H9 (cell line): ENCODE measurements at regions not wholly inside any gene's neighbourhood (a gene's known extent, or its start where the extent isn't known, plus 50 kb on each side); places are given as distances from the start of the nearest gene placed in this dataset.

Experiments used
- DNase-seq: peaks from one replicate; pipeline ENCODE4 v3.0.0-alpha.2; 2017
- H2AFZ ChIP-seq: one replicate; pipeline ENCODE4 v1.6.1; 2013; ENCODE audit warnings: mild to moderate bottlenecking, low read length, control low read depth, moderate library complexity
- H2AK5ac ChIP-seq: 2 replicates; pipeline ENCODE4 v1.6.1; 2013; ENCODE audit warnings: low read length, control low read depth, mixed read lengths; ENCODE audit not compliant: insufficient read length
- H2BK120ac ChIP-seq: one replicate; pipeline ENCODE4 v1.6.1; 2013; ENCODE audit warnings: low read depth, mild to moderate bottlenecking, low read length, control low read depth, inconsistent platforms; ENCODE audit not compliant: poor library complexity, severe bottlenecking
- H2BK12ac ChIP-seq: 2 replicates; pipeline ENCODE4 v1.6.1; 2013; ENCODE audit warnings: low read length, control low read depth, mixed read lengths, low read depth; ENCODE audit not compliant: insufficient read length
- H2BK15ac ChIP-seq: 2 replicates; pipeline ENCODE4 v1.6.1; 2013; ENCODE audit warnings: low read depth, low read length, control low read depth
- H2BK20ac ChIP-seq: one replicate; pipeline ENCODE4 v1.6.1; 2013; ENCODE audit warnings: low read depth, mild to moderate bottlenecking, low read length, control low read depth, inconsistent platforms; ENCODE audit not compliant: poor library complexity, severe bottlenecking
- H2BK5ac ChIP-seq: 2 replicates; pipeline ENCODE4 v1.6.1; 2013; ENCODE audit warnings: low read length, control low read depth, mixed read lengths; ENCODE audit not compliant: insufficient read length
- H3K14ac ChIP-seq: 2 replicates; pipeline ENCODE4 v1.6.1; 2013; ENCODE audit warnings: low read length, control low read depth; ENCODE audit not compliant: insufficient read depth
- H3K18ac ChIP-seq: 2 replicates; pipeline ENCODE4 v1.6.1; 2013; ENCODE audit warnings: low read depth, mild to moderate bottlenecking, mixed read lengths, low read length, control low read depth; ENCODE audit not compliant: insufficient read length
- H3K23ac ChIP-seq: 2 replicates; pipeline ENCODE4 v1.6.1; 2013; ENCODE audit warnings: low read length, control low read depth, mixed read lengths, low read depth; ENCODE audit not compliant: insufficient read length
- H3K23me2 ChIP-seq: 2 replicates; pipeline ENCODE4 v1.6.1; 2013; ENCODE audit warnings: low read depth, mild to moderate bottlenecking, mixed read lengths, low read length, control low read depth; ENCODE audit not compliant: insufficient read length, poor library complexity, severe bottlenecking
- H3K27ac ChIP-seq: 2 replicates; pipeline ENCODE4 v1.5.1; 2013; ENCODE audit warnings: low read length, control low read depth, mixed read lengths, low read depth; ENCODE audit not compliant: insufficient read length
- H3K27me3 ChIP-seq: 2 replicates; pipeline ENCODE4 v1.6.1; 2013; ENCODE audit warnings: low read length, control low read depth, inconsistent platforms; ENCODE audit not compliant: insufficient read depth
- H3K4ac ChIP-seq: 2 replicates; pipeline ENCODE4 v1.6.1; 2013; ENCODE audit warnings: low read depth, mild to moderate bottlenecking, control low read depth, inconsistent platforms, low read length, moderate library complexity
- H3K4me1 ChIP-seq: 2 replicates; pipeline ENCODE4 v1.6.1; 2013; ENCODE audit warnings: low read length, control low read depth, inconsistent platforms; ENCODE audit not compliant: insufficient read depth
- H3K4me2 ChIP-seq: 2 replicates; pipeline ENCODE4 v1.6.1; 2013; ENCODE audit warnings: low read length, control low read depth, mixed read lengths; ENCODE audit not compliant: insufficient read length, insufficient read depth
- H3K56ac ChIP-seq: 2 replicates; pipeline ENCODE4 v1.6.1; 2013; ENCODE audit warnings: low read depth, mild to moderate bottlenecking, mixed read lengths, low read length, control low read depth; ENCODE audit not compliant: insufficient read length
- H3K79me1 ChIP-seq: 2 replicates; pipeline ENCODE4 v1.6.1; 2013; ENCODE audit warnings: low read depth, mild to moderate bottlenecking, moderate library complexity, low read length, control low read depth, inconsistent platforms; ENCODE audit not compliant: insufficient read depth, poor library complexity, severe bottlenecking
- H3K79me2 ChIP-seq: 2 replicates; pipeline ENCODE4 v1.6.1; 2013; ENCODE audit warnings: low read length, control low read depth, inconsistent platforms; ENCODE audit not compliant: insufficient read depth
- H3K9ac ChIP-seq: 2 replicates; pipeline ENCODE4 v1.6.1; 2013; ENCODE audit warnings: low read length, control low read depth, mixed read lengths; ENCODE audit not compliant: insufficient read length; ENCODE audit errors: extremely low read depth
- H3K9me3 ChIP-seq: one replicate; pipeline ENCODE4 v1.6.1; 2013; ENCODE audit warnings: low read depth, low read length, inconsistent platforms; ENCODE audit not compliant: control insufficient read depth
- H3T11ph ChIP-seq: one replicate; pipeline ENCODE4 v1.6.1; 2013; ENCODE audit warnings: mild to moderate bottlenecking, low read length, control low read depth, inconsistent platforms
- H4K20me1 ChIP-seq: one replicate; pipeline ENCODE4 v1.6.1; 2013; ENCODE audit not compliant: control insufficient read depth, insufficient read length, insufficient read depth
- H4K5ac ChIP-seq: 2 replicates; pipeline ENCODE4 v1.6.1; 2013; ENCODE audit warnings: low read depth, mild to moderate bottlenecking, mixed read lengths, low read length, control low read depth; ENCODE audit not compliant: insufficient read length
- H4K8ac ChIP-seq: replicated peaks from 2 replicates; pipeline ENCODE4 v1.6.1; 2013; ENCODE audit warnings: low read length, control low read depth, mixed read lengths, low read depth; ENCODE audit not compliant: insufficient read length
- H4K91ac ChIP-seq: 2 replicates; pipeline ENCODE4 v1.6.1; 2013; ENCODE audit warnings: low read depth, mild to moderate bottlenecking, moderate library complexity, mixed read lengths, low read length, control low read depth; ENCODE audit not compliant: insufficient read length
- H3K27ac Mint-ChIP-seq, 3 experiments: 2 replicates in 2 of 3; 3 replicates in 1 of 3; pipeline ENCODE4 v1.8.0; 2020 to 2021; ENCODE audit warnings: mixed read lengths in 3 of 3, mild to moderate bottlenecking in 1 of 3, moderate library complexity in 1 of 3
- H3K27me3 Mint-ChIP-seq: 2 replicates; pipeline ENCODE4 v1.8.0; 2021; ENCODE audit warnings: low read depth, mild to moderate bottlenecking, moderate library complexity, mixed read lengths
- H3K36me3 Mint-ChIP-seq, 3 experiments: 2 replicates in 2 of 3; 3 replicates in 1 of 3; pipeline ENCODE4 v1.8.0; 2020 to 2021; ENCODE audit warnings: low read depth in 3 of 3, mixed read lengths in 3 of 3; ENCODE audit not compliant: insufficient read depth in 1 of 3
- H3K4me1 Mint-ChIP-seq, 2 experiments: 2 replicates each; pipeline ENCODE4 v1.8.0; 2020; ENCODE audit warnings: mixed read lengths in 2 of 2
- H3K4me3 Mint-ChIP-seq, 2 experiments: 2 replicates in 1 of 2; 3 replicates in 1 of 2; pipeline ENCODE4 v1.8.0; 2020 to 2021; ENCODE audit warnings: mild to moderate bottlenecking in 2 of 2, mixed read lengths in 2 of 2, moderate library complexity in 1 of 2
- H3K9me3 Mint-ChIP-seq, 2 experiments: 2 replicates in 1 of 2; 3 replicates in 1 of 2; pipeline ENCODE4 v1.8.0; 2020; ENCODE audit warnings: mild to moderate bottlenecking in 2 of 2, mixed read lengths in 2 of 2, moderate library complexity in 1 of 2
- CTCF ChIP-seq: fragments of 200-600 bp; sonication (generic); conservative IDR thresholded peaks from 3 replicates; pipeline ENCODE4 v1.8.0; 2021; ENCODE audit warnings: antibody characterized with exemption, mild to moderate bottlenecking
- WGBS: extraction: QIAGEN DNeasy Blood & Tissue Kit; methylation state at CpG from one replicate; pipeline ENCODE4 v1.1.7; 2013; ENCODE audit warnings: missing lambda C conversion rate, low lambda C conversion rate, mixed read lengths; ENCODE audit not compliant: insufficient read length; ENCODE audit errors: extremely low coverage; 5-methylcytosine and 5-hydroxymethylcytosine counted together

DNA sequence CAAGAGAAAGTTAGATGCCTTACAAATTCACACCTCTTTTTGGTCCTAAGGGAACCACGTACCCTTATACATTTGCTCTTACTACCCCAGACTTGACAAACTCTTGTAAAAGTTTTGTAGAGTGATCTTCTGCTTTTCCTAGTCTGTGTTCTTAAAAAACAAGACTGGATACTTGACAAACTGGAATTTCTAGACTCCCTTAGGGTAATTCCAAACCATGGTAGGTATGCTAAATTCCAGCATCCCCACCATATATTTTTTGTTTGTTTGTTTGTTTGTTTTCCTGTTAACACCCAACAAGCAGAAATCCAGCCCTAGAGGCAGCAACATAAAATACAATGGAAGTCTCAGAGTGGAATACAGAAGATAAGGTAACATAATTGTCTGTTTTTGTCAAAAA, 280.7 kb upstream of the NR2F2 start:
- no peak overlapping the region for H2AK5ac ChIP-seq
- H2AFZ ChIP-seq: no peak overlapping the region
- no peaks in the 10 kb centered on the region for H3K9me3 ChIP-seq
- no peak overlapping the region for H4K91ac ChIP-seq
- H3K23ac ChIP-seq: no peak overlapping the region
- H3K4ac ChIP-seq: no peak overlapping the region
- H3K56ac ChIP-seq: no peak overlapping the region
- H2BK20ac ChIP-seq: no peak overlapping the region
- no peak overlapping the region for H3K18ac ChIP-seq
- no peaks in the 10 kb centered on the region for H3K36me3 Mint-ChIP-seq
- peaks cover 24% of the 10 kb centered on the region for H3K27me3 ChIP-seq
- H2BK120ac ChIP-seq: no peak overlapping the region
- no peaks in the 10 kb centered on the region for H4K20me1 ChIP-seq
- H3K27me3 Mint-ChIP-seq: peaks cover 93% of the 10 kb centered on the region
- no CpG with 5 or more reads among the region's 1 CpG for WGBS
- no peak overlapping the region for H2BK5ac ChIP-seq
- H3K79me2 ChIP-seq: no peaks in the 10 kb centered on the region
- no peak overlapping the region for H4K8ac ChIP-seq
- no peaks in the 10 kb centered on the region for H3K9me3 Mint-ChIP-seq
- no peak overlapping the region for H3K9ac ChIP-seq
- no peak overlapping the region for H2BK12ac ChIP-seq
- H3K4me1 ChIP-seq: no peaks in the 10 kb centered on the region
- no peak overlapping the region for H3K4me3 Mint-ChIP-seq
- H3K23me2 ChIP-seq: peaks cover 13% of the 10 kb centered on the region
- H3K4me2 ChIP-seq: no peak overlapping the region
- no peak for DNase-seq
- no peak overlapping the region for H3K27ac Mint-ChIP-seq
- H3K27ac ChIP-seq: no peak overlapping the region
- no peak for TF ChIP-seq CTCF
- no peak overlapping the region for H3K14ac ChIP-seq
- H3K79me1 ChIP-seq: no peaks in the 10 kb centered on the region
- H3K4me1 Mint-ChIP-seq: peaks cover 12 to 21% of the 10 kb centered on the region in 2 experiments
- no peak overlapping the region for H2BK15ac ChIP-seq
- H3T11ph ChIP-seq: no peak overlapping the region
- no peak overlapping the region for H4K5ac ChIP-seq
